NCI-H1417 treated with DMSO at 0.1 percent for 48 hours (cell line): ENCODE measurements at regions not wholly inside any gene's neighbourhood (a gene's known extent, or its start where the extent isn't known, plus 50 kb on each side); places are given as distances from the start of the nearest gene placed in this dataset.

Experiments used
- DNase-seq: peaks from one replicate; lab custom pipeline; 2025; lab: John Stamatoyannopoulos, UW

DNA sequence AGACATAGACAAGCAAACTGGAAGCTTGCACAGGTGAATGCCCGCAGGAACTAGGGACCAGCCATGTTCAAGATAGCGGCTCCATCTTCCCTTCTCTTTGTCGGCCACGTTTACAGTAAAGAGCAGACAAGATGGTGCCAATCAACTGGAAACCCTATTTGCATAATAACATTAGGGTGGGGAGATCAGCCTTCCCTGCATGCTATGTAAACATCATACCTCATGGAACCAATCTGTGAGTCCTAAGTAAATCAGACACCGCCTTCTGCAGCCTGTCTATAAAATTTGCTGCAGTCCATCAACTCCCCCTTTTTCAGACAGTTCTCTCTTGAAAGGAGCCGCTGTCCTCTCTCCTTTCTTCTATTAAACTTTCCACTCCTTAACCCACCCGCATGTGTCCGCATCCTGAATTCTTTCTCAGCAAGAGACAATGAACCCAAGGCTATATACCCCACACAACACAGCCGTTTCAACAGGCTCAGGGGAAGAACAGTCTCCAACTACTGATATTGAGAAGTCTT lies 384.4 kb downstream of the EIPR1 start:
- DNase-seq, result no peak

DNA sequence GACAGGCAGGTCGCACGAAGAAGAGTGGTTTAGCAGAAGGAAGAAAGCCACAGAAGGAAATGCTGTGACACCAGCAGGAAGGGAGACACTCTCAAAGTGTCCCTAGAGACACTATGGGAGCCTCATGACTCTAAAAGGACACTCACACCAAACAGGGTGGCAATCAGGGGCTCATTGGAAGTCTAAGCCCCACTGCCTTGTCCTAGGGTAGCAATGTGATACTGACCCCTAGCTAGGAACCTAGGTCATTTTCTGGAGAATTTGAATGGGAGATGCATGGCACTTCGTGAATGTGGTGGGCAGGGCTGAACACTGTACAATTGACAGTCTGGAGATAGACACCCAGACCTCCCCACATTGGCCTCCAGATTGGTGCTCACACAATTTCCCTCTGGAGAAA lies 385.0 kb downstream of the EIPR1 start:
- DNase-seq, result no peak

DNA sequence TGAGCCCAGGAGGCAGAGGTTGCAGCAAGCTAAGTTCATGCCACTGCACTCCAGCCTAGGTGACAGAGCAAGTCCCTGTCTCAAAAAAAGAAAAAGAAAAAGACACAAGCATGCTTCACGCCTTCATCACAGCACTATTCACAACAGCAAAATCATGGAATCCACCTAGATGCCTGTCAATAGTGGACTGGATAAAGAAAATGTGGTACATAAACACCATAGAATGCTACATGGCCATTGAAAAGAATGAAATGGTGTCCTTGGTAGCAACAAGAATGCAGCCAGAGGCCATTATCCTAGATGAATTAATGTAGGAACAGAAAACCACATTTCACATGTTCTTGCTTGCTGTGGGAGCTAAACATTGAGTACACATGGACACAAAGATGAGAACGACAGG lies 392.6 kb downstream of the EIPR1 start:
- no peak for DNase-seq

DNA sequence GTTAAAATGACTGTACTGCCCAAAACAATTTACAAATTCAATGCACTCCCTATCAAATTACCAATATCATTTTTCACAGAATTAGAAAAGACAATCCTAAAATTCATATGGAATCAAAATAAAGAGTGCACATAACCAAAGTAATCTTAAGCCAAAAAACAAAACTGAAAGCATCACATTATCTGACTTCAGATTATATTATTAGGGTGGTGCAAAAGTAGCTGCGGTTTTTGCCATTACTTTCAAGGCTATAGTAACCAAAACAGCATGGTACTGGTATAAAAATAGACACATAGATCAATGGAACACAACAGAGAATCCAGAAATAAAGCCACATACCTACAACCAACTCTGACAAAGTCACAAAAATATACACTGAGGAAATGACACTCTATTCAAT lies 396.6 kb downstream of the EIPR1 start:
- DNase-seq, result no peak

DNA sequence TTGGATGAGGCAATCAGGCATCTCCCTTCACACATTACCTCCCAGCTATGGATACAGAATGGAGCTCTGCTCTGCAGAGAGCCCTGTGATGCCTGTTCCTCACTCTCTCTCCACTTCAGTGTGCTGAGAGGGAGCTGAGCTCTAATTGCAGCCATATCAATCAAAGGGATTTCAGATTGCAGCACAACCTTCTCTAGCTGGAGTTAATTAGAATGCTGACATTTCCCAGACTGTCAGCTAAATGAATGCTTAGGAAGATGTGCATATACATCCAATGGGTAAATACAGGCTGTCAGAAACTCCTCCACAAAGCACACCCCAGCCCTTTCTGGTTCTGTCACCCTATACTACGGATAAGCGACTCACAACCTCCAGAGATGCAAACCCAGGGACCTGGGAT lies 402.6 kb downstream of the EIPR1 start:
- DNase-seq, result peak; percentile 27

DNA sequence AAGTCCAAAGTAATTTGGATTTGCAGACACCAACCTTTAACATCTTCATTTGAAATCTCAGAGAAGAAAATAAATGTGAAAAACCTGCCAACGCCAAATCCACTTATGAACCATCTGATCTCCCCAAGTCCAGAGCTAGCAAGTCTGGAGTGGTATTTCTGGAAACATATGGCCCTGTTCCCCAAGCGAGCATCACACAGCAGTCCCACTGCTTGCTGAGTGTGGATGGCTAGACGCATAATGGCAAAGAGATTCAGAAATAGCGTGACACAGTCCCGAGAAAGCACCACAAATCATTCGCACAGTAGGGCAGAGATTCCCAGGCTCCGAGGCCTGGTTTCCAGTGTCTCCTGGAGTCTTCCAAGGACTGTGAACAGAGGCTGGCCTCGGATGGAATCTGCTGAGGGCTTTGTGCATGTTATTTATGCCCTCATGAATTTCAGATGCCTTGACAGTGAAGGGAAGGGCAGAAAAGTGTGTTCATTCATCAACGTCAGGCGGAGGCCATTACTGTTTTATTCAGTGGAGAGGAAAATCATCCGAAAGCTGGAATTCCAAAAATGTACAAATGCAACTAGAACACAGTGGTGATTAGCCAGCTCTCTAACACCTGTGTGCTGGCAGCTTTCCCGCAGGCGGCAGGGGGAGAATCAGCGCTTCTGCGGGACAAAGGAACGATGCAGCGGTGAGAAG lies 417.0 kb downstream of the EIPR1 start:
- DNase-seq, result no peak

DNA sequence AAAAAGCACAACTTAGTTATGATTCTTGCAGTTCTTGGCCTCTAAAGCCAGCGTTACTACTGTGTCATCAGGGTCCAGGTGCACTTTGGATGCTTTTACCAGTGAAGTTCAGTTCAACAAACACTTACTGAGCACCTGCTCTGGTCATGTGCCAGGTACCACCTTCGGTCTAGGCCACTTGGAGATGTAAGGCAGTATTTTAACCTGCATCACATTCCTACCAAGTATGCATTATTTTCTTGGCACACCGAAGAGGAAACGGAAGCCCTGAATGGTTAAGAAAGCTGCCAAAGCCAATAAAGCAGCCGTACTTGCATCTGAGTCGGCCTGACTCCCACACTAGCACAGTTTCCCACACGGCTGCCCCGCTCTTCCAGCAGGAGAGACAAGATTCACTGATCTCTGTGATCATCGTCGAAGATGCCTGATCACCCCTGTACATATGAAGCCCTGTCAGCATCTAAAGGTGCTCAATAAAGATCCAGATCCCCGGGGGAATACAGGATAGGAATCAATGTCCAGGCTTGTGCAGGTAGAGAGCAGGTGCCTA lies 427.1 kb downstream of the EIPR1 start:
- no peak for DNase-seq

DNA sequence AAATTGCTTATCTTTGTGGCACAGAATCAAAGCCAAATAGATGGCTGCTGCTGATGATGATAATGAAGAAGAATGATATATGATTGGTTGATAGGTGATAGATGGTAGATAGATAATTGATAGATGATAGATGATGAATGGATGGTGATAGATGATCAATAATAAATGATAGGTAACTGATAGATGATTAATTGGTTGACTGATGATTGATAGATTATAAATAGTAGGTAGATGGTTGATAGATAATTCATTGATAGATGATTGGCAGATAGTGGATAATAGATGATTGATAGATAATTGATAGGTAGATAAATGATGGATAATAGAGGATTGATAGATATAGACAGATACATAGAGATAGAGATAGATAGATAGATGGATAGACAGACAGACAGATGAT lies 430.2 kb downstream of the EIPR1 start:
- no peak for DNase-seq

DNA sequence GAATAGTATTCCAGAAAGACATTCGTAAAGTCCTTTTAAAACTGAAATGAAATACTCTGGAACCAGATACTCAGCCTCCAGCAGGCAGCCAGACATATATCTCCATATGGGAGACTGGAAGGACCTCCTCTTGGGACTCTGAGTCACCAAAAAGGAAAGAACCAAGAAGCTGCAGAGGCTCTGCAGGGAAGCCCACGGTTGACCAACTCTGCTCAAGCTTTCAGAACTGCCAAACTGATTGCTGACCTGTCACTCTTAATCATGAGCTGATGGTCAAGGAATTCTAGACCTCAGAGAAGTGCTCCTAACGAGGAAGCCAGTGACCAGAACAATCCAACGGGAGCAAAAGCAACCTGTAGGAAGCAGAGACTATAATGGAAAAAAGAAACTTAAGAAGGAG lies 434.7 kb downstream of the EIPR1 start:
- DNase-seq, result no peak

DNA sequence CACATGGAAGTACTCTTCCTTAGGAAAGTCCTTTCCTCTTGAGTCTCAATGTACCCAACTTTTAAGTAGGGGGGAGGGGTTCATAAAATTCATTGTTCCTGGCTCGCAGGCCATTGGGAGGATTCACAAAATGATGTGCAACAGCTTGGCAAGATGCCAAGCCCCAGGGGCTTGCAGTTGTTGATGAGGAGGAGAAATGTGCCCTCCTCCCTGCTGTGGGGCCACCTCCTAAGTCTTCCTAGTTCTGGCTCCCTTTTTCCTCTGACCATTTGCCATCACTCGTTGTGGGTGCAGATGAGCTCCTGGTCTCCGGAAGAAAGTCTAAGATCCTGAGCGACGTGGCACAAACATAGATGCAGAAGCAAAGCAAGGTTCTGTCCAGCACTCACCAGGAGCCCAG lies 435.4 kb downstream of the EIPR1 start:
- DNase-seq, result no peak

DNA sequence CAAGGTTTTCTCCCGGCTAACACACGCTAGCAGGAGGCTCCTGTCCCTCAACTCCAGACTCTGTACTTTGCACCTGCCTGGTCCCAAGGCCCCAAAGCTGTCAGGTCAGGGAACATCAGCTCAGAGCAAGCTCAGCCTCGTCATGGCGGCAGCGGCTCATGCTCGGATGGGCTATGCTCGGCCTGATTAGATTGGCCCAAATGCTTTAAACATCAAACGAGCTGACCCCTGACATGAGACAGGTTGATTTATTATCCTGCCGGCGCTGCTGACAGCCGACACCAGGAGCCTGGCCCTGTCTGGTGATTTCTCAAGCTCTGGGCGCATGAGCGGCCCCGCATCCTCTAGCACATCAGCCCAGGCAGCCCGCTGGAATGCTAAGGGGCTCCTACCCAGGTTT lies 436.4 kb downstream of the EIPR1 start:
- no peak for DNase-seq

DNA sequence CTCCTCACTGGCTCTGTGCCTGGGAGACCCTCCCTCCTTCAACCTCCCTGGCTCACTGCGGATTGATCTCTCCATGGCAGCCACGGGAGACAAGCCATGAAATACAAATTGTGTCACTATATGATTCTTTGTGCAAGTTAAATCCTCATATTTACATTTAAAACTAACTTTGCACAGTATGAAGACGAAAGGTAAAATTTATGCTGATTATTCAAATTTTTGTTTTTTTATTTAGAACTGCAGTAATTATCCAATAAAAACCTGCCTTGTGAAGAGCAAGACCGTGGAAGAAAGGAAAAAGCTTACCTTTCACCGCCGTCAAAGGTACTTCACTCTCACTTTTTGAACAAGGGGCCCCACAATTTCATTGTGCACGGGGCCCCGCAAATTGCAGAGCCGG lies 436.9 kb downstream of the EIPR1 start:
- DNase-seq, result no peak

DNA sequence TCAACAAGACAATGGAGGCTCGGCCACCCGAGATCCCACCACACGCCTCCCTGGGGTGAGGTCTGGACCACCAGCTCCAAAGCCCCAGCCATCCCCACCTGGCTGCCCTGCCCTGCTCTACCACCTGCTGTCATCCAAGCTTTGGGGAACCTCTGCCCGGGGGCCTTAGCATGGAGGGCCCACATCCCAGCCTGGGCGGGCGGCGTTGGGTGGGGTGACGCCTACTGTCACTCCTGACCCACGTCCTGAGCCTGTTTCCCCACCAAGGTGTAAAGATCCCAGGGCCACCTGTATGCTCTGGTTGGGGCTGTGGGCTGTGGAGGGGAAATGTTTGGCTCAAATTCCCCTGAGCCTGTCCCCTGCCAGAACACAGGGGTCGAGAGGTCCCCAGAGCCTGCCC lies 437.6 kb downstream of the EIPR1 start:
- no peak for DNase-seq

DNA sequence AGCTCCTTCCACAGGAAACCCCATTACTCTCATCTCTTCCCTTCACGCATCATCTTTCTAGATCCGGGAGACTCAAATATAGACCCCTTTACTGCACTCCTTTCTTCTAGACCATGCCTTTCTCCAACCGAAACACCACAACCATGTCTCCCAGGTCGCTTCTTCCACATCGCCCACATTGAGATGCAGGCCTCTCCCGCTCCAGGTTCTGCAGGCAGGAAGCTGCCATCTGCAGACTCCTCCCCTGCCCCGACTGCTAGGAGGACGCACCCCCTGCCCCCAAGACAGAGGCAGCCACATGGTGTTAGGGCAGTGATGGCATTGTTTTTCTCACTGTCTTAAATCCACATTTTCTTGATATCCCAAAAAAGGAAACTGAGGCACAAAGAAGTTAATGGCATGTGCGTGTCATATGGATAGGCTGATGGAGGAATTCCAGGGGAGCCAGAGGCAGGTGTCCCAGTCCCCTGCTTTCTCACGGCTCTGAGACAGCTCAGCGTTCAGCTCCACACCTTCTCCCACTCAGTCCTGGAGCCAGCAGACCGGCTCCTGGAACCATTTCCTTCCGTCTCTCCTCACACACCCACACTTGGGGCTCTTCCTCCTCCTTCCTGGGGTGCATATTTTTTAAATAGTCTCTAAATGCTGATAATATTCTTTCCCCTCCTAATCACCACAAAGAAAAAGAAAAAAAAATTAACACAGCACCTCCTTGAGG lies 438.4 kb downstream of the EIPR1 start:
- DNase-seq, result no peak

DNA sequence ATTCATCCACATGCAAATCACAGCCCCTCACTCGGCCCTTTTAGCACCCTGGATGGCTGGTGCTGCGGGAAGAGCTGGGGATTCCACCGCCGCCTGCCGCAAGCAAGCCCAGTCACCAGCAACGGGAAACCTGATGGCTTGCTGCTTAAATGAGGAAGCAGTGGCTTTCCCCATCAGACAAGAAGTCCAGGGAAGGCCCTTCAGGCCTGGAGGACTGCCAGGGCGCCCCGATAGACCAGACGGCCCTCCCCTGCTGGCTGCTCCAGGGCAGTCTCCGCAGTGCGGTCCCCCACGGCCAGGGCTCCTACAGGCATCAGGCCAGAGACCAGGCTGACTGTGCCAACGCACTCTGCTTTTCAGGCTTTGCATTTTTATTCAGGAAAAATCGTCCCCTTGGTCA lies 439.1 kb downstream of the EIPR1 start:
- no peak for DNase-seq

DNA sequence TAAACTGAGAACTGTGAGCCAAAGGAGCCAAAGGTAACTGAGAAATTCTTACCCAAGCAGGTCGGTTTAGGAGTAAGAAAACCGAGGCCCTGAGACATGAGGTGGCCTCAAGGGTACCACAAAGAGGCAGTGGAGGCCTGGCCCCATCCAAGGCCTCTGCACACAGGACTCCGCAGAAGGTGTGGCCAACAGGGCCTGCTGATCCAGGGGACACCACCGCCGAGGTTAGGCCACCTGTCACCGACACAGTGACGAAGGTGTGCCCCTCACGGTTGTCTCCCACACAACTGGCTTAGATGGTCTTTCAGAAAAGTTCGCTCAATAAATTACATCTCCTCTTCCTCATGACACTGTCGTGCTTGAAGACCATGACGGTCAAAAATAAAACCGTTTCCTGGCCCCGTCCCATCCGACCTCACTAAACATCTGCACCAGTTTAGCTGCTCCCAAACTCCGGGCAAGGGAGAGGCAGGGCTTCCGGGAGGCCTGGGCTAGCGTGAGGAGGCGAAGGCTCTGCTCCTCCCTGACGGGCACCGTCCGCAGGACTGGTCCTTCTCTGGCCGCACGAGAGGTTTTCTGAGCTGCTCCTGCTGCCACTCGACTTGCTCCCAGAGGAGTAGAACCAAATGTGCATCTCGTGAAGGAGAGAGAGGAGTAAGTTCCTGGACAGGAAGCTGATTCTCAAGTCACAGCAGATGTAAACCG lies 442.0 kb downstream of the EIPR1 start:
- no peak for DNase-seq

DNA sequence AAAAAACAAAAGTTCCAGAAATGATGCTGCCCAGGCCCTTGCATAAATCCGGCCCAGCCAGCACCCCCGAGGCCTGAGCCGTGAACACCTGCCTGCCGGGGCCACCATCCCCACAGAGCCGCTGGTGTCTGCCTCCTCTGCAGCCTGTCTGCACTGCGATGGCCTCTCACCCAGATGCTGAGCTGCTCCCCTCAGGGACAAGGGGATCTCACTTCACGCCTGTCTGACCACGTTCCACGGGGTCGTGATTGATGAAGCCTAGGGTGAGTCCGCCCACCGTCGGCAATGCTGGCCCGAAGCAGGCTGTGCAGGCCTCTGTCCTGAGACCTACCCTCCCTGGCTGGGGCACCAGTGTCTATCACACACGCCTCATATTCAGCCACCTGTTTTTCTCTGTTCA lies 444.2 kb downstream of the EIPR1 start:
- DNase-seq, result no peak

DNA sequence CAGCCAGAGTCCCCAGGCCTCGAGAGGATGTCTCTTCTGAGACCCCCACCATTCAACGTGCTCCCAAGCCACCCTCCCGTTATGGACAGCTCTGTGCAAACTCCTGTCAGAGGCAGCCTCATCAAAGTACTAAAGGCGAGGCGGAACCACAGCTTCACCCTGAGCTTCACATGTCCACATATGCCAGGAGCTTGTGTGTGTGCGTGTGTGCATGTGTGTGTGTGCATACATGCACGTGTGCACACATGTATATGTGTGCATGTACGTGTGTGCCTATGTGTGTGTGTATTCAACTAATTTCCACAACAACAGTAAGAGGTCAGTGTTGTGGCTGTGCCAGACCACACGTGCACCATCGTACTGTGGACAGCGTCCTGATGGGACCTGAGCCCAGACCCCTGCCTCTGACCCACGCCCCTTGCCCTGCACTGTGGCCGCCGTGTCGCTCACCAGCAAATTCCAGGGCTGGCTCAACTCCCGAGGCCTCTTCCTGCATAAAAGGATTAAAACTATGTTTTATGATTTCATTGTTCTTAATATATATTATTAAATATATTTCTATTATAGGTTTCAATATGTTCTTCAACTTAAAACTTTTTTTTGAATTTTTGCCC lies 444.8 kb downstream of the EIPR1 start:
- DNase-seq, result no peak

DNA sequence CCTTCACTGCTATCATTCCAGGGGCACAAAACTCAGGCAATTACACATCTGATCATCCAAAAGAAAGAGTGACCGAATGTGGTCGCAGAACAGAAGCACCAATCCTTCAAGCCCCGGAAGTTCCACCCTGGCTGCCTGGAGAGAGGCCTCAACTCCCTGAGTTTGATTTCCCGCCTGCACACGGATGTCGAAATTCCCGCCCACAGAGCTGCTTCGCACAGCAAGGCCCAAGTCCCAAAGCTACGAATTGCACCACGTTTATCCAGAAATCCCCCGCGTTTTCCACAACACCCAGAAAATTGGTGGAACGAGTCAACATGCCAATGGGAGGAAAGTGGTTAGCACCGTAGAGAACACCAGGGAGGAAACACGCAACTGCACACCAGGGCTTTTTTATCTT lies 445.4 kb downstream of the EIPR1 start:
- no peak for DNase-seq

DNA sequence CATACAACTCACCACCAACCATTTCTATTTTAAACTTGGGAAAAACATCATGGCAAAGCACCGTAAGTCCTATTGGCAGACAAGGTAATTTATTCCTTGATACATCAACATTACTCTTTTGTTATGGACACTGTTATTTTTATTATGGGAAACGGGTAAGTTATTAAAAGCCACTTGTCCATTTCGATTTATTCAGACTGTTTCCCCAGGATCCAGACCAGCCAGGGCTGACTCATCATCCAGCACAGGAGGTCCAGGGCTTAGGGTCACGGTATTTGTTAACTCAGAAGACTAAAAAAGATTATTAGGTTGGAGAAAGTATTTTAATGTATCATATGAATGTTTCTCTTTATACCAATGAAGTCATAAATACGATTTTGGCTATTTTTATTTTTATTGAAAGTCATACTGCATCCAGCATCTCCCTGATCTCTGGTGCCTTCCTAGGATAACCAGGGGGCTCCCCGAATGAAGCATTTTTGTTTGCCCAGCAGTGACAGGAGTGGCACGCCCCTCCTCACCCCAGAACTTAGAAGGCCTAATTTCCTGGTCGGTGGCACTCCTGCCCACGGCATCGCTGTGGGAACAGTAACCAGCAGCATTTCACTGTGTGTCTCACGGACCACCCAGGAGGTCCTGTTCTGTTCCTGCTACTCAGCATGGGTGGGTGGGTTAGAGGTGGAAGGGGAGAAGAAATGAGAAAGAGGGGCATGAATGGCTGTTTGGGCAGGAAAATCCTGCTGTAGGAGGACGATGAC lies 446.1 kb downstream of the EIPR1 start:
- no peak for DNase-seq

DNA sequence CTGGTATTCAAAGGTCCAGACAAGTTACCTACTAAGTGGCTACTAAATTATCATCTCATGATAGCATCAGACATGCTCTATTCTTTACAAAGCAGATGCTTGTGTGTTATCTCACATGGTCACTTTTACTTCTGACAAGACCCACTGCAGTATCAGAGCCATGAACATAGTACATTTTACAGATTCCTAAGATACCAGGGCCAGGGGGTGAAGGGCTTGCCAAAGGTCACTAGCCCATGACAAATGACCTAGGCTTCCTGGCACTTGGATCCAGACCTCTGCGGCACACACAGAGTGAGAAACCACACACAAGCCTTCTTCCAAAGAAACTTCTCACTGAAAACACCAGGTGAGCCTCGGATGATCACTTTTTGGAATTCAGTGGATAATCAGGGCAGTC lies 446.8 kb downstream of the EIPR1 start:
- no peak for DNase-seq

DNA sequence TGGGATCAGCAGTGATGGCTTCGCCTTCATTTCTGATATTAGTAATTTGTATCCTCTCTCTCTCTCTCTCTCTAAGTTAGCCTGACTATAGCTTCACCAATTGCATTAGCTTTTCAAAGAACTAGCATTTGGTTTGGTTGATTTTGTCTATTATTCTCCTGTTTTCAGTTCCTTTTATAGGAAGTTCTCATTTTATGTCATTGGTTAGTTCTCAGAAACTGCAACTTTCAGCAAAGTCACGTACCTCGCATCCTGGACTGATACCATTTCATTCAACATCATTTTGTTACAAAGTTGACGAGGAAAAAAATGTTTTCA lies 450.8 kb downstream of the EIPR1 start:
- DNase-seq, result no peak
